ENCODE measurements at regions not wholly inside any gene's neighbourhood (a gene's known extent, or its start where the extent isn't known, plus 50 kb on each side); places are given as distances from the start of the nearest gene placed in this dataset.

DNA sequence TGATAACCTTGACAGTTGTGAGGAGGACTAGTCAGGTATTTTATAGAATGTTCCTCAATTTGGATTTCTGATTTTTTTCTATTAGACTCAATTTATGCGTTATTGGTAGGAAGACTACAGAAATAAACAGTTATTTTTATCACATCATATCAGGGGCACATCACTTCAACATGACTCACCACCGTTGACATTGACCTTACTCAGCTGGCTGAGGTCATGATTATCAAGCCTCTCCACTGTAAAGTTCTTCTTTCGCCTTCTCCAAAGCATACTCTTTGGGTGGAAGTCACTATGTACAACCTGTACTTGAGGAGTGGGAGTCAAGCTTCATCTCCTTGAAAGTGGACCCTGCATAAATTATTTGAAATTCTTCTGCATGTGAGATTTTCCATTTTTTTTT, 194.3 kb upstream of the IGFBP3 start:
- no peak for TF ChIP-seq CTCF (IDR thresholded peaks at IDR 0.05)
- no peak for TF ChIP-seq POLR2A (IDR thresholded peaks at IDR 0.05)
